Spleen (tissue), 11 donors: ENCODE measurements at regions not wholly inside any gene's neighbourhood (a gene's known extent, or its start where the extent isn't known, plus 50 kb on each side); places are given as distances from the start of the nearest gene placed in this dataset.

Source experiments
- DNase-seq: peaks from one replicate; pipeline ENCODE4 v3.0.0-alpha.2; 2020
- H3K27ac ChIP-seq, 8 donors: fragments of 200-600 bp; sonication (generic) in 7 of 8; 1 replicate in 4 of 8; 2 replicates in 4 of 8; pipeline versions ENCODE4 v1.5.0 to v1.8.0; 2016 to 2021; ENCODE audit warnings: inconsistent platforms in 4 of 8, mild to moderate bottlenecking in 4 of 8, moderate library complexity in 1 of 8
- H3K27me3 ChIP-seq, 7 donors: fragments of 200-600 bp; sonication (generic) in 6 of 7; replicated peaks in 1 of 7; 1 replicate in 4 of 7; 2 replicates in 3 of 7; pipeline versions ENCODE4 v1.5.0 to v1.8.0; 2016 to 2021; ENCODE audit warnings: inconsistent platforms in 3 of 7, mild to moderate bottlenecking in 1 of 7
- H3K36me3 ChIP-seq, 6 donors: fragments of 200-600 bp; sonication (generic) in 5 of 6; 1 replicate in 4 of 6; 2 replicates in 2 of 6; pipeline versions ENCODE4 v1.5.0 to v1.8.0; 2016 to 2021; ENCODE audit warnings: inconsistent platforms in 2 of 6
- H3K4me1 ChIP-seq, 6 donors: fragments of 200-600 bp; sonication (generic) in 5 of 6; 1 replicate in 3 of 6; 2 replicates in 3 of 6; pipeline versions ENCODE4 v1.5.0 to v1.8.0; 2016 to 2021; ENCODE audit warnings: inconsistent platforms in 3 of 6
- H3K4me3 ChIP-seq, 8 donors: fragments of 200-600 bp; sonication (generic) in 7 of 8; 1 replicate in 4 of 8; 2 replicates in 4 of 8; pipeline versions ENCODE4 v1.5.0 to v1.8.0; 2016 to 2021; ENCODE audit warnings: inconsistent platforms in 4 of 8, mild to moderate bottlenecking in 4 of 8, moderate library complexity in 2 of 8
- H3K9me3 ChIP-seq, 8 donors: fragments of 200-600 bp; sonication (generic) in 7 of 8; 1 replicate in 4 of 8; 2 replicates in 4 of 8; pipeline versions ENCODE4 v1.5.0 to v1.8.0; 2016 to 2021; ENCODE audit warnings: inconsistent platforms in 4 of 8
- POLR2A ChIP-seq, 3 donors: fragments of 450-650 bp; IDR thresholded peaks; one replicate each; pipeline ENCODE4 v1.5.1; 2017; ENCODE audit warnings: antibody characterized with exemption in 3 of 3, mild to moderate bottlenecking in 1 of 3
- POLR2AphosphoS5 ChIP-seq, 3 donors: sonication (generic); formaldehyde crosslinking; IDR thresholded peaks; one replicate each; pipeline ENCODE4 v1.5.1; 2017; ENCODE audit warnings: antibody characterized with exemption in 3 of 3
- WGBS, 5 donors: extraction: QIAGEN DNeasy Blood & Tissue Kit in 3 of 5; methylation state at CpG; one replicate each; pipeline versions ENCODE4 v1.1.5 to v1.1.7; 2013 to 2018; 5-methylcytosine and 5-hydroxymethylcytosine counted together
- intact Hi-C: fragments of 100-400 bp; cut with DNase I; formaldehyde crosslinking; loops from one replicate; pipeline ENCODE4 v1.15.0; 2023; ENCODE audit warnings: low total_unique reads
- TF ChIP-seq, protein P1 (sequence below), 11 experiments: fragments of 200-600 bp in 7 of 11; fragments of 450-650 bp in 4 of 11; sonication (generic) in 4 of 11; IDR thresholded peaks in 8 of 11; conservative IDR thresholded peaks in 3 of 11; 1 replicate in 7 of 11; 2 replicates in 4 of 11; pipeline versions ENCODE4 v1.4.0 to v1.8.0; 2016 to 2021; ENCODE audit warnings: antibody characterized with exemption in 11 of 11, inconsistent platforms in 4 of 11, mild to moderate bottlenecking in 1 of 11
- donor health status: healthy with polysubstance abuse.
- donor health status: DM: no; HTN: no; CAD: no; lungs with moderate emphysema.
- donor health status: DM: no; HTN: no; CAD: no.
- donor health status: Bipolar disorder and iron deficiency.
- donor health status: healthy.
- donor health status: DM: no; HTN: no; CAD: no.
- donor health status: DM: yes; HTN: yes; CAD: no.

DNA sequence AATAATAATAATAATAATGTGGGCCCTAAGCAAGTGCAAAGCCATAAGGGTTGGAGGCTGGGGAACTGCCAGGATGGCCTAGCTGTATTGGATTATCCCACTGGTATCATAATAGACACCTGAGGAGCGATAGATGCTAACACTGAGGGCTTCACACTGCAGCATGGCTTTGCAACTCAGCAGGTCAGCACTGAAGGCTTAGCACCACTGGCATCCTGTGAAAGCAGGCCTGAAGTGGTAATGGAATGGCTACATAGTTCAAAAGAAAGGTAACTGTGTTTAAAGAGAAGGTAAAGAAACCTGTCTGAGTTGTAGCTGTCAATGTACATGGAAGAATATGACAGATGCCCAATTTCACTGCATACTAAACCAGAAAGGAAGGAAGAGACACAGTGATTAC is 359.0 kb downstream of the OSTF1 start:
- 79 to 89% (median 81%) methylated on average over 1 of the region's 1 CpG for WGBS, 5 donors
- H3K4me1 ChIP-seq: peaks cover 0 to 17% (median 4%) of the 10 kb centered on the region in 6 donors

DNA sequence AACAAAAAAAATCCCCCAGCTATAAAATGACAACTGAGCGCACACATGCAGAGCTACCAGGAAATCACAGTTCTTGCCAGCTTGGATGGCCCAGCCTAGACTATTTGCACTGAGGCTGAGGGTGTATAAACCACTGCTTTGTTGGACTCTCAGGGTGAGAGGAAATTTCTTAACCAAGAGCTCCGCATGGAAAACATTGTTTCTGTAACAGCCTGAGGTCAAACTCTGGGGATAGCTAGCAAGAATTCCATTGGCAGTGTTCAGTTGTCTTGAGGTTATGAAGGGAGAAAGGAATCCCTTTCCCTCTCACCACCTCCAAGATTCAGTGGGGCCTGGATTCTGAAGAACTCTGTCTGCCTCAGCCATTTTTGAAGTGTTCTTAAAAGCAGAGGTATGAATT is 360.0 kb downstream of the OSTF1 start:
- Histone ChIP-seq H3K27me3 (no peaks in the 10 kb centered on the region), H3K36me3 (no peaks in the 10 kb centered on the region), H3K27ac (no peak overlapping the region), H3K4me1 (peaks cover 0 to 20% (median 4%) of the 10 kb centered on the region in 6 donors), H3K4me3 (no peak overlapping the region), H3K9me3 (no peaks in the 10 kb centered on the region)
- no peak for DNase-seq
- WGBS, 5 donors: 68 to 86% (median 76%) methylated on average over 2 of the region's 2 CpGs
- no peak for TF ChIP-seq POLR2A (IDR thresholded peaks at IDR 0.05)
- TF ChIP-seq, protein P1, sequence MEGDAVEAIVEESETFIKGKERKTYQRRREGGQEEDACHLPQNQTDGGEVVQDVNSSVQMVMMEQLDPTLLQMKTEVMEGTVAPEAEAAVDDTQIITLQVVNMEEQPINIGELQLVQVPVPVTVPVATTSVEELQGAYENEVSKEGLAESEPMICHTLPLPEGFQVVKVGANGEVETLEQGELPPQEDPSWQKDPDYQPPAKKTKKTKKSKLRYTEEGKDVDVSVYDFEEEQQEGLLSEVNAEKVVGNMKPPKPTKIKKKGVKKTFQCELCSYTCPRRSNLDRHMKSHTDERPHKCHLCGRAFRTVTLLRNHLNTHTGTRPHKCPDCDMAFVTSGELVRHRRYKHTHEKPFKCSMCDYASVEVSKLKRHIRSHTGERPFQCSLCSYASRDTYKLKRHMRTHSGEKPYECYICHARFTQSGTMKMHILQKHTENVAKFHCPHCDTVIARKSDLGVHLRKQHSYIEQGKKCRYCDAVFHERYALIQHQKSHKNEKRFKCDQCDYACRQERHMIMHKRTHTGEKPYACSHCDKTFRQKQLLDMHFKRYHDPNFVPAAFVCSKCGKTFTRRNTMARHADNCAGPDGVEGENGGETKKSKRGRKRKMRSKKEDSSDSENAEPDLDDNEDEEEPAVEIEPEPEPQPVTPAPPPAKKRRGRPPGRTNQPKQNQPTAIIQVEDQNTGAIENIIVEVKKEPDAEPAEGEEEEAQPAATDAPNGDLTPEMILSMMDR (IDR thresholded peaks at IDR 0.05 in 8 of 11, conservative IDR thresholded peaks at IDR 0.05 in 3 of 11): no peak
- no peak for TF ChIP-seq POLR2AphosphoS5 (IDR thresholded peaks at IDR 0.05)
- intact Hi-C loops: no loop called here

More for the DNA sequence above, 359.0 kb downstream of the OSTF1 start:
- H3K4me3 ChIP-seq: no peak overlapping the region
- no peak overlapping the region for H3K27ac ChIP-seq
- TF ChIP-seq POLR2AphosphoS5 (IDR thresholded peaks at IDR 0.05) (no peak), POLR2A (IDR thresholded peaks at IDR 0.05) (no peak)
- TF ChIP-seq, protein P1 (IDR thresholded peaks at IDR 0.05 in 8 of 11, conservative IDR thresholded peaks at IDR 0.05 in 3 of 11): no peak
- H3K27me3 ChIP-seq: no peaks in the 10 kb centered on the region
- H3K9me3 ChIP-seq: no peaks in the 10 kb centered on the region
- DNase-seq: no peak
- no peaks in the 10 kb centered on the region for H3K36me3 ChIP-seq
- intact Hi-C loops: no loop called here

DNA sequence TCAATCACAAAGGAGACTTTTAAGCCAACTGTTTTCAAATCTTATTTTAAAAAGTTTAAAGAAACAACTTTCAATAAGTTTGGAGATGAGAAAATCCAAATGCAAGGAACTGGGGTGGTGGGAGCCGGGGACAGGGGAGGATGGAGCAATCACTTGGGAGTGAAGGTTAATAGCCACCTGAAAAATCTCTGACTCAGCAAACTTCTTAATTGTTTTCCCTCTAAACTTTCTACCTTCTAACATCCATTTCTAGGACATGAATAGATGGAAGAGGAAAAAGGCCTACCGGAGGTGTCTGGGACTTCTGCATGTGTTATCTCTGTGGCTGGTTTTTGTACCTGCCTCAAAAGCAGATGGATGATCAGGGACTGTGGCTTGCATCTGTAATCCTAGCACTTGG is 360.6 kb downstream of the OSTF1 start:
- intact Hi-C loops: no loop called here
- H3K27ac ChIP-seq: no peak overlapping the region
- DNase-seq: no peak
- 77 to 92% (median 91%) methylated on average over 2 of the region's 2 CpGs for WGBS, 5 donors
- no peaks in the 10 kb centered on the region for H3K27me3 ChIP-seq
- no peaks in the 10 kb centered on the region for H3K9me3 ChIP-seq
- H3K4me3 ChIP-seq: no peak overlapping the region
- peaks cover 0 to 20% (median 4%) of the 10 kb centered on the region in 6 donors for H3K4me1 ChIP-seq
- no peak for TF ChIP-seq POLR2AphosphoS5 (IDR thresholded peaks at IDR 0.05)
- TF ChIP-seq, protein P1 (IDR thresholded peaks at IDR 0.05 in 8 of 11, conservative IDR thresholded peaks at IDR 0.05 in 3 of 11): no peak
- TF ChIP-seq POLR2A (IDR thresholded peaks at IDR 0.05): no peak
- H3K36me3 ChIP-seq: no peaks in the 10 kb centered on the region

DNA sequence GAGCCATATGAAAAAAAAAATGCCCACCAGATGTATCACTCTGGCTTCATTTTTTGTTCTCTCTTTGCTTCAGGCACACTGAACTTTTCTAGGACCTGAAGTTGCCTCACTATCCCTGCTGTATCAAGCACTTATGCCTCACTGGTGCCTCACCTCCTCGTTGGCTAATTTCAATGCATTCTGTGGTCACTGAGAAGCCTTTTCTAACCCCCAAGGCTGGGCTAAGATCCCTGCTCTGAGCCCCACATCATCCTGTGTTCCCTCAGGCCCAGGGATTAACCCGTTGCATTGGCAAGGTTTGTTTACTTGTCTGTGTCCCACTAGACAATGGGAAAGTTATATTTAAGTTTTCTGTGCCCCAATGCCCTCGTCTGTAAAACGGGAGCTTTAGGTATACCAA is 362.7 kb downstream of the OSTF1 start:
- Histone ChIP-seq H3K27ac (peak overlapping the region in 1 of 8 donors; percentile 8), H3K4me1 (peaks cover 0 to 30% (median 6%) of the 10 kb centered on the region in 6 donors), H3K27me3 (no peaks in the 10 kb centered on the region), H3K9me3 (no peaks in the 10 kb centered on the region), H3K36me3 (no peaks in the 10 kb centered on the region), H3K4me3 (no peak overlapping the region)
- intact Hi-C loops: no loop called here
- no peak for DNase-seq
- WGBS, 5 donors: 47 to 66% (median 57%) methylated on average over 4 of the region's 4 CpGs
- TF ChIP-seq POLR2AphosphoS5 (IDR thresholded peaks at IDR 0.05) (no peak), POLR2A (IDR thresholded peaks at IDR 0.05) (no peak)
- TF ChIP-seq, protein P1 (IDR thresholded peaks at IDR 0.05 in 8 of 11, conservative IDR thresholded peaks at IDR 0.05 in 3 of 11): no peak
